ENCODE measurements at regions not wholly inside any gene's neighbourhood (a gene's known extent, or its start where the extent isn't known, plus 50 kb on each side); places are given as distances from the start of the nearest gene placed in this dataset.
A peak's percentile ranks its signal among the peaks of the same experiment; 100 is the strongest.

DNA sequence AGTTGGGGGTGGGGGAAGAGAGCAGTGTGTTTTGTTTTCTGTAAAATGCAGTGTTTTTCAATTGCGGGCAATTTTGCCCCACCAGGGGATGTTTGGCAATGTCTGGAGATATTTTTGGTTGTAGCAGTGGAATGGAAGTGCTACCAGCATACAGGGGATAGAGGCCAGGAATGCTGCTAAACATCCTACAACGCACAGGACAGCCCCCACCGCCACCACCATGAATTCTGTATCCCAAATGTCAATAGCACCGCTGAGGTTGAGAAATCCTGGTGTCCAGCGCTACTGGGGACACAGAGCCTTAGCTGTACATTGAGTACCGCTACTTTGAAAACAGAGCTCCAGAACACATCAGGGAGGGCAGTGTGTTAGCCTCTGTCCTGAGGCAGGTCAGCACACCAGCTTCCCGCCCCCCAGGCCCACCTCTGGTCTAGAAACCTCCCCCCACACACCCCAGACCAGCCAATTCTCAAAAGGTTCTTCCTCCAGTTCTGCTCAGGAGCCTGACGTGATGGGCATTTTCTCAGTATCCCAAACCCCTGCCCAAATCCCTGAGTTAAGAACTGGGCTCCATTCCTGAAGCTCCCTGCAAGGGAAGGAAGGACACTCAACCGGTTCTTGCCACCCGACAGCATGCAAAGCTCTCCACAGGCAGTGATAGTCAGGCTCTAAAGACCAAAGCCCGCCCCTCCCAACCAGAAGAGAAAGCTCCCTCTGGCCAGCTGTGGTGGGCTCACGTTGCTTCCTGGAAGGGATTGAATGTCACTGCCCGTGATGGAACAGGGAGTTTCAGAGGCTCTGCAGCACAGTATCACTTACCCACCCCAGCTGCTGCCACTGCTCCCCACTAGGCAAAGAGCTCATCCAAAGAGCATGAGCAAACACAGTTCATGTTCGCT lies 321.5 kb upstream of the JARID2 start:
- ATAC-seq (peak; percentile 89), DNase-seq (ENCODE audit: low spot score) (peak; percentile 72)
- Mint-ChIP-seq H3K4me1 (peaks cover 57% of the 10 kb centered on the region), H3K4me3 (no peak overlapping the region), H3K27ac (peak overlapping the region; percentile 65), H3K36me3 (no peaks in the 10 kb centered on the region), H3K9me3 (no peaks in the 10 kb centered on the region), H3K27me3 (ENCODE audit: low read depth) (no peaks in the 10 kb centered on the region)
- POLR2A ChIA-PET, result interaction anchor here (1.3 kb wide), 2 partner anchors 41 to 114 kb away, joined by 3 read pairs; no protein-coding TSS in a partner anchor
- CTCF ChIA-PET, result interaction anchor here (0.6 to 1.1 kb wide), 8 partner anchors 8 to 85 kb away, joined by 3 read pairs; no protein-coding TSS in a partner anchor
- TF ChIP-seq EMX1 (CRISPR knock-in tag; IDR thresholded peaks at IDR 0.05) (no peak), TP53 (CRISPR knock-in tag; IDR thresholded peaks at IDR 0.05) (peak; percentile 58; the same call in 1 of the 2 replicates), RORB (CRISPR knock-in tag; IDR thresholded peaks at IDR 0.05) (no peak), GRHL2 (CRISPR knock-in tag; IDR thresholded peaks at IDR 0.05; ENCODE audit: insufficient replicate concordance, severe bottlenecking) (no peak), PRDM15 (CRISPR knock-in tag; IDR thresholded peaks at IDR 0.05) (peak; percentile 91), CBFB (CRISPR knock-in tag; IDR thresholded peaks at IDR 0.05; ENCODE audit: low read depth) (0 out of 2 replicates have a peak, but pooled peaks have one; percentile 60), MLX (CRISPR knock-in tag; IDR thresholded peaks at IDR 0.05) (no peak)
- TF ChIP-seq, protein P1, sequence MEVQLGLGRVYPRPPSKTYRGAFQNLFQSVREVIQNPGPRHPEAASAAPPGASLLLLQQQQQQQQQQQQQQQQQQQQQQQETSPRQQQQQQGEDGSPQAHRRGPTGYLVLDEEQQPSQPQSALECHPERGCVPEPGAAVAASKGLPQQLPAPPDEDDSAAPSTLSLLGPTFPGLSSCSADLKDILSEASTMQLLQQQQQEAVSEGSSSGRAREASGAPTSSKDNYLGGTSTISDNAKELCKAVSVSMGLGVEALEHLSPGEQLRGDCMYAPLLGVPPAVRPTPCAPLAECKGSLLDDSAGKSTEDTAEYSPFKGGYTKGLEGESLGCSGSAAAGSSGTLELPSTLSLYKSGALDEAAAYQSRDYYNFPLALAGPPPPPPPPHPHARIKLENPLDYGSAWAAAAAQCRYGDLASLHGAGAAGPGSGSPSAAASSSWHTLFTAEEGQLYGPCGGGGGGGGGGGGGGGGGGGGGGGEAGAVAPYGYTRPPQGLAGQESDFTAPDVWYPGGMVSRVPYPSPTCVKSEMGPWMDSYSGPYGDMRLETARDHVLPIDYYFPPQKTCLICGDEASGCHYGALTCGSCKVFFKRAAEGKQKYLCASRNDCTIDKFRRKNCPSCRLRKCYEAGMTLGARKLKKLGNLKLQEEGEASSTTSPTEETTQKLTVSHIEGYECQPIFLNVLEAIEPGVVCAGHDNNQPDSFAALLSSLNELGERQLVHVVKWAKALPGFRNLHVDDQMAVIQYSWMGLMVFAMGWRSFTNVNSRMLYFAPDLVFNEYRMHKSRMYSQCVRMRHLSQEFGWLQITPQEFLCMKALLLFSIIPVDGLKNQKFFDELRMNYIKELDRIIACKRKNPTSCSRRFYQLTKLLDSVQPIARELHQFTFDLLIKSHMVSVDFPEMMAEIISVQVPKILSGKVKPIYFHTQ (CRISPR knock-in tag; IDR thresholded peaks at IDR 0.05), result no peak
- TF ChIP-seq, protein P2, sequence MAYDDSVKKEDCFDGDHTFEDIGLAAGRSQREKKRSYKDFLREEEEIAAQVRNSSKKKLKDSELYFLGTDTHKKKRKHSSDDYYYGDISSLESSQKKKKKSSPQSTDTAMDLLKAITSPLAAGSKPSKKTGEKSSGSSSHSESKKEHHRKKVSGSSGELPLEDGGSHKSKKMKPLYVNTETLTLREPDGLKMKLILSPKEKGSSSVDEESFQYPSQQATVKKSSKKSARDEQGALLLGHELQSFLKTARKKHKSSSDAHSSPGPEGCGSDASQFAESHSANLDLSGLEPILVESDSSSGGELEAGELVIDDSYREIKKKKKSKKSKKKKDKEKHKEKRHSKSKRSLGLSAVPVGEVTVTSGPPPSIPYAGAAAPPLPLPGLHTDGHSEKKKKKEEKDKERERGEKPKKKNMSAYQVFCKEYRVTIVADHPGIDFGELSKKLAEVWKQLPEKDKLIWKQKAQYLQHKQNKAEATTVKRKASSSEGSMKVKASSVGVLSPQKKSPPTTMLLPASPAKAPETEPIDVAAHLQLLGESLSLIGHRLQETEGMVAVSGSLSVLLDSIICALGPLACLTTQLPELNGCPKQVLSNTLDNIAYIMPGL (CRISPR knock-in tag; IDR thresholded peaks at IDR 0.05), result no peak

DNA sequence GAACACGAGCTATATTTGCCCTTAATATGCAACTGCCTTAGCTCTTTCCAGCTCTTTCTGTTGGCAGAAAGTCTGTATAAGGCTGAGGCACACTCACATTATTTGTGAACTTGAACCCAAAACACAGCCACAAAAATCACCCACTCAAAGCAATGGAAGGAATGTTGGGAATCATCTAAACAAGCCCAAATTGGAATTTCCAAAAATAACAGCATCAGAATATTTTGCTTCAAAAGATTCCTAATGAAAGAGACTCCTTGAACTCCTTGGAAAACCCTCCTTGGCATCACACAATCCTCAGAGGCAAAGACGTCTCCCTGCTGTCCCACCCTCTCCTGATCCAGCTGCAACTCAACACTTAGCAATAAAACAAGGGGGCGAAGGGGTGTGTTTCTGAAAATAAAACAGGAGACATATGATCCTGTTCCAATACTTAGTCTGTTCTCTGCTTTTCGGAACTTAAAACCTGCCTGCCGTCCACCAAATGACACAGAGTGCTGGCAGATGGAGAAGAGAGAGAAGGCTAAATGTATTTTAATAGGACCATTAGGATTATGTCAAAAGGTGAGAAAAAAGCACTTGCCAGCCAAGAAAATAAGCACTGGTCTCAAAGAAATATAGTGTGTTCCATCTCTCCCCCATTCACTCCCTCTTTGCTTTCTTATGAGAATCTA lies 320.7 kb upstream of the JARID2 start:
- no peak for TF ChIP-seq ZNF317 (CRISPR knock-in tag; IDR thresholded peaks at IDR 0.05; ENCODE audit: borderline replicate concordance, low read depth)
- TF ChIP-seq ZBTB43 (CRISPR knock-in tag; IDR thresholded peaks at IDR 0.05), result no peak
- TF ChIP-seq CTCF (IDR thresholded peaks at IDR 0.05), result no peak
- TF ChIP-seq NR3C1 (CRISPR knock-in tag; conservative IDR thresholded peaks at IDR 0.05; ENCODE audit: low read depth), result no peak
- CTCF ChIA-PET, result interaction anchor here (0.6 to 1.1 kb wide), 7 partner anchors 8 to 86 kb away, joined by 3 read pairs; no protein-coding TSS in a partner anchor
- Mint-ChIP-seq H3K4me3 (no peak overlapping the region), H3K27me3 (ENCODE audit: low read depth) (no peaks in the 10 kb centered on the region), H3K4me1 (peaks cover 57% of the 10 kb centered on the region), H3K27ac (peak overlapping the region; percentile 65), H3K36me3 (no peaks in the 10 kb centered on the region), H3K9me3 (no peaks in the 10 kb centered on the region)
- no peak for DNase-seq (ENCODE audit: low spot score)
- ATAC-seq, result no peak
- POLR2A ChIA-PET, result interaction anchor here (1.3 kb wide), 2 partner anchors 42 to 113 kb away, joined by 3 read pairs; no protein-coding TSS in a partner anchor
